H54 (cell line): ENCODE measurements at regions not wholly inside any gene's neighbourhood (a gene's known extent, or its start where the extent isn't known, plus 50 kb on each side); places are given as distances from the start of the nearest gene placed in this dataset.
"Not testable (repeated sequence)": the region's sequence is repeated elsewhere in the genome, so short reads cannot be mapped to it uniquely, and the experiment has no call there.

Experiments used
- DNase-seq: peaks from one replicate; pipeline ENCODE4 v3.0.0; 2011; ENCODE audit warnings: low spot score, mixed read lengths; ENCODE audit not compliant: insufficient read length
- FAIRE-seq: peaks from 3 replicates; lab custom pipeline; 2011; peaks lifted over from hg19 to GRCh38; lab: Jason Lieb, UNC
- POLR2A ChIP-seq: IDR thresholded peaks from 2 replicates; pipeline ENCODE4 v1.6.1; 2011; ENCODE audit warnings: low read depth, mild to moderate bottlenecking, low read length

- DNase-seq: no peak
- FAIRE-seq: no peak
- TF ChIP-seq POLR2A: no peak
These were observed 789.4 kb downstream of the STPG2 start for GRCh38 chr4:97353876-97354275.

- FAIRE-seq: no peak
- TF ChIP-seq POLR2A: no peak
- no peak for DNase-seq
These were observed 783.5 kb downstream of the STPG2 start for GRCh38 chr4:97359826-97360225.

- DNase-seq: no peak
- TF ChIP-seq POLR2A: no peak
- FAIRE-seq: no peak
These were observed 782.5 kb downstream of the STPG2 start for GRCh38 chr4:97360733-97361132.

- DNase-seq (no peak), FAIRE-seq (peak; percentile 93)
- TF ChIP-seq POLR2A: no peak
These were observed 775.4 kb downstream of the STPG2 start for GRCh38 chr4:97367878-97368277.

GRCh38 chr4:97370568-97370967 lies 772.7 kb downstream of the STPG2 start:
- DNase-seq (no peak), FAIRE-seq (no peak)
- TF ChIP-seq POLR2A: no peak

GRCh38 chr4:97374526-97374925 lies 768.8 kb downstream of the STPG2 start:
- DNase-seq (no peak), FAIRE-seq (no peak)
- TF ChIP-seq POLR2A: no peak

GRCh38 chr4:97386969-97387368 lies 756.3 kb downstream of the STPG2 start:
- TF ChIP-seq POLR2A: no peak
- no peak for FAIRE-seq

GRCh38 chr4:97394653-97395052 lies 748.6 kb downstream of the STPG2 start:
- FAIRE-seq: peak; percentile 58
- TF ChIP-seq POLR2A: no peak
- DNase-seq: no peak

More at GRCh38 chr4:97386969-97387368, 756.3 kb downstream of the STPG2 start:
- DNase-seq: no peak

GRCh38 chr4:97396097-97396496 lies 747.2 kb downstream of the STPG2 start:
- DNase-seq: no peak
- TF ChIP-seq POLR2A: no peak
- FAIRE-seq: no peak

- TF ChIP-seq POLR2A: no peak
- FAIRE-seq: no peak
- no peak for DNase-seq
These were observed 746.7 kb downstream of the STPG2 start for GRCh38 chr4:97396605-97397004.

GRCh38 chr4:97404876-97405523 lies 738.3 kb downstream of the STPG2 start:
- no peak for TF ChIP-seq POLR2A
- FAIRE-seq (no peak), DNase-seq (no peak)

GRCh38 chr4:97411356-97411755 lies 731.9 kb downstream of the STPG2 start:
- no peak for FAIRE-seq

GRCh38 chr4:97412331-97412730 lies 730.9 kb downstream of the STPG2 start:
- FAIRE-seq (no peak), DNase-seq (no peak)
- no peak for TF ChIP-seq POLR2A

More at GRCh38 chr4:97411356-97411755, 731.9 kb downstream of the STPG2 start:
- TF ChIP-seq POLR2A: no peak
- no peak for DNase-seq

GRCh38 chr4:97414161-97414560 lies 729.1 kb downstream of the STPG2 start:
- FAIRE-seq (no peak), DNase-seq (no peak)
- no peak for TF ChIP-seq POLR2A

- DNase-seq: no peak
- FAIRE-seq: no peak
- TF ChIP-seq POLR2A: no peak
These were observed 710.7 kb downstream of the STPG2 start for GRCh38 chr4:97432551-97432950.

GRCh38 chr4:97437998-97438705 lies 705.1 kb downstream of the STPG2 start:
- DNase-seq, FAIRE-seq: not testable (repeated sequence)
